PC-3 (cell line): ENCODE measurements at regions not wholly inside any gene's neighbourhood (a gene's known extent, or its start where the extent isn't known, plus 50 kb on each side); places are given as distances from the start of the nearest gene placed in this dataset.

Experiments
- EZH2 ChIP-seq: fragments of 300-600 bp; sonication (generic); IDR thresholded peaks from one replicate; pipeline ENCODE4 v1.6.1; 2017; ENCODE audit warnings: antibody characterized with exemption, mild to moderate bottlenecking, low read length; ENCODE audit not compliant: unreplicated experiment
- EZH2phosphoT487 ChIP-seq: fragments of 300-600 bp; sonication (generic); IDR thresholded peaks from 2 replicates; pipeline ENCODE4 v1.6.1; 2018; ENCODE audit warnings: mild to moderate bottlenecking, antibody characterized with exemption, low read length, borderline replicate concordance
- TF ChIP-seq, protein P1 (sequence below): fragments of 300-600 bp; sonication (generic); conservative IDR thresholded peaks from 2 replicates; pipeline ENCODE4 v1.5.1; 2017; ENCODE audit warnings: antibody characterized with exemption, low read depth, mild to moderate bottlenecking, low read length

- TF ChIP-seq, protein P1, sequence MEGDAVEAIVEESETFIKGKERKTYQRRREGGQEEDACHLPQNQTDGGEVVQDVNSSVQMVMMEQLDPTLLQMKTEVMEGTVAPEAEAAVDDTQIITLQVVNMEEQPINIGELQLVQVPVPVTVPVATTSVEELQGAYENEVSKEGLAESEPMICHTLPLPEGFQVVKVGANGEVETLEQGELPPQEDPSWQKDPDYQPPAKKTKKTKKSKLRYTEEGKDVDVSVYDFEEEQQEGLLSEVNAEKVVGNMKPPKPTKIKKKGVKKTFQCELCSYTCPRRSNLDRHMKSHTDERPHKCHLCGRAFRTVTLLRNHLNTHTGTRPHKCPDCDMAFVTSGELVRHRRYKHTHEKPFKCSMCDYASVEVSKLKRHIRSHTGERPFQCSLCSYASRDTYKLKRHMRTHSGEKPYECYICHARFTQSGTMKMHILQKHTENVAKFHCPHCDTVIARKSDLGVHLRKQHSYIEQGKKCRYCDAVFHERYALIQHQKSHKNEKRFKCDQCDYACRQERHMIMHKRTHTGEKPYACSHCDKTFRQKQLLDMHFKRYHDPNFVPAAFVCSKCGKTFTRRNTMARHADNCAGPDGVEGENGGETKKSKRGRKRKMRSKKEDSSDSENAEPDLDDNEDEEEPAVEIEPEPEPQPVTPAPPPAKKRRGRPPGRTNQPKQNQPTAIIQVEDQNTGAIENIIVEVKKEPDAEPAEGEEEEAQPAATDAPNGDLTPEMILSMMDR: no peak
- no peak for TF ChIP-seq EZH2
- no peak for TF ChIP-seq EZH2phosphoT487
Measured at GRCh38 chr19:7415163-7415856, 66.6 kb downstream of the ARHGEF18 start.
